Left lung (tissue), 4 donors: ENCODE measurements at regions not wholly inside any gene's neighbourhood (a gene's known extent, or its start where the extent isn't known, plus 50 kb on each side); places are given as distances from the start of the nearest gene placed in this dataset.
"Not testable (repeated sequence)": the region's sequence is repeated elsewhere in the genome, so short reads cannot be mapped to it uniquely, and the experiment has no call there.

Experiments used
- ATAC-seq: fragments of 200-7000 bp; cut with Tn5 transposase; one replicate; pipeline ENCODE4 v1.9.1; 2020; ENCODE audit warnings: moderate library complexity
- DNase-seq, 4 donors: peaks; one replicate each; pipeline ENCODE4 v3.0.0-alpha.2; 2013 to 2020
- H3K27ac ChIP-seq, 2 donors: fragments of 200-600 bp; sonication (generic) in 1 of 2; one replicate each; pipeline versions ENCODE4 v1.5.0 to v1.8.0; 2020 to 2021
- H3K27me3 ChIP-seq, 2 donors: fragments of 200-600 bp; sonication (generic) in 1 of 2; one replicate each; pipeline versions ENCODE4 v1.5.0 to v1.8.0; 2020 to 2021
- H3K36me3 ChIP-seq, 2 donors: fragments of 200-600 bp; sonication (generic) in 1 of 2; one replicate each; pipeline versions ENCODE4 v1.5.0 to v1.8.0; 2020 to 2021
- H3K4me1 ChIP-seq, 2 donors: fragments of 200-600 bp; one replicate each; pipeline ENCODE4 v1.8.0; 2021
- H3K4me3 ChIP-seq, 2 donors: fragments of 200-600 bp; sonication (generic) in 1 of 2; one replicate each; pipeline versions ENCODE4 v1.5.0 to v1.8.0; 2020 to 2021; ENCODE audit warnings: mild to moderate bottlenecking in 1 of 2
- H3K9me3 ChIP-seq, 2 donors: fragments of 200-600 bp; sonication (generic) in 1 of 2; one replicate each; pipeline versions ENCODE4 v1.5.0 to v1.8.0; 2020 to 2021
- intact Hi-C, 2 donors: fragments of 100-400 bp; cut with DNase I; formaldehyde crosslinking; loops; one replicate each; pipeline versions ENCODE4 v1.11.2 to v1.14.2; 2022
- TF ChIP-seq, protein P1 (sequence below), 2 donors: fragments of 200-600 bp; sonication (generic) in 1 of 2; IDR thresholded peaks; one replicate each; pipeline versions ENCODE4 v1.5.0 to v1.8.0; 2021; ENCODE audit warnings: antibody characterized with exemption in 2 of 2
- donor health status: DM: no; HTN: yes; CAD: no.
- donor health status: DM: no; HTN: no; CAD: no.

DNA sequence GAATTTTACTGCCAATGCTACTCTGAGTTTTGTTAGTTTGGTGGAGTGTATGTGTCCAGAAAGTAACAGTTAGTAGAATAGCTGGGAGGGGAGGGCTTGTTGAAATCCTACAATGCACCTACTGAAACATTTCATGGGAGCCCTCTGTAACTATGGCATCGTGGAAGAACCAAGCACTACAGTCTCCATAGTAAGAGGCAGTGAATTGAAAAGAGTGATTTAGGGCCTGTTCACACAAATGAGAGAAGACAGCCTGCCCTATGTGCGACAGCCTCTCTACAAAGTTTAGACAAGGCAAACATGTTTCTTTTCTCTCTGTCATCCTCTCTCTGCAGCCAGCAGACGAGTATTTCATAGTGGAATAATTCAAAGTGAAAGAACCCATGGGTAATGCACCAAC, 676.6 kb downstream of the BRINP1 start:
- Histone ChIP-seq H3K4me1 (no peaks in the 10 kb centered on the region), H3K36me3 (no peaks in the 10 kb centered on the region), H3K9me3 (no peaks in the 10 kb centered on the region), H3K27me3 (no peaks in the 10 kb centered on the region), H3K27ac (no peak overlapping the region), H3K4me3 (no peak overlapping the region)
- ATAC-seq, result no peak
- intact Hi-C loops, result no loop called here
- no peak for DNase-seq
- TF ChIP-seq, protein P1, sequence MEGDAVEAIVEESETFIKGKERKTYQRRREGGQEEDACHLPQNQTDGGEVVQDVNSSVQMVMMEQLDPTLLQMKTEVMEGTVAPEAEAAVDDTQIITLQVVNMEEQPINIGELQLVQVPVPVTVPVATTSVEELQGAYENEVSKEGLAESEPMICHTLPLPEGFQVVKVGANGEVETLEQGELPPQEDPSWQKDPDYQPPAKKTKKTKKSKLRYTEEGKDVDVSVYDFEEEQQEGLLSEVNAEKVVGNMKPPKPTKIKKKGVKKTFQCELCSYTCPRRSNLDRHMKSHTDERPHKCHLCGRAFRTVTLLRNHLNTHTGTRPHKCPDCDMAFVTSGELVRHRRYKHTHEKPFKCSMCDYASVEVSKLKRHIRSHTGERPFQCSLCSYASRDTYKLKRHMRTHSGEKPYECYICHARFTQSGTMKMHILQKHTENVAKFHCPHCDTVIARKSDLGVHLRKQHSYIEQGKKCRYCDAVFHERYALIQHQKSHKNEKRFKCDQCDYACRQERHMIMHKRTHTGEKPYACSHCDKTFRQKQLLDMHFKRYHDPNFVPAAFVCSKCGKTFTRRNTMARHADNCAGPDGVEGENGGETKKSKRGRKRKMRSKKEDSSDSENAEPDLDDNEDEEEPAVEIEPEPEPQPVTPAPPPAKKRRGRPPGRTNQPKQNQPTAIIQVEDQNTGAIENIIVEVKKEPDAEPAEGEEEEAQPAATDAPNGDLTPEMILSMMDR (IDR thresholded peaks at IDR 0.05), result no peak

DNA sequence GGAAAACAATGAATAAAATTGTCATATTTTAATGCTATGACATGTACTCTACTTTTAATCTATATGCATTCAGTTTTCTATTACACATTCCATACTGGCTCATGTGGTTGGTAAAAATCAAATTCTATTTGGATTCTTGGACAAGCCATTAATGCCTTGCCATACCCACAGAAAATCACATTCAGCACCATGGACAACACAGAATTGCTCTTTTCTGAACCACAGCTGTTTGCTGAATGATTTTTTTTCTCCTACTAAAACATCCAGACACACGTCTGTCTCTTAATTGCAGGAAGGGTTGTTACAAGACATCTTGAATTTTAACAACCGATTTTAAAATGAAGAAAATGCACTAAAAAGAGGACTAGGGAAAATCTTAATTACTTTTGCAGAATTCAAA, 675.6 kb downstream of the BRINP1 start:
- H3K4me1 ChIP-seq, result no peaks in the 10 kb centered on the region
- no peak overlapping the region for H3K4me3 ChIP-seq
- no peak overlapping the region for H3K27ac ChIP-seq
- TF ChIP-seq, protein P1 (IDR thresholded peaks at IDR 0.05), result no peak
- ATAC-seq (no peak), DNase-seq (no peak)
- no peaks in the 10 kb centered on the region for H3K36me3 ChIP-seq
- H3K27me3 ChIP-seq, result no peaks in the 10 kb centered on the region
- no peaks in the 10 kb centered on the region for H3K9me3 ChIP-seq
- intact Hi-C loops, result no loop called here

DNA sequence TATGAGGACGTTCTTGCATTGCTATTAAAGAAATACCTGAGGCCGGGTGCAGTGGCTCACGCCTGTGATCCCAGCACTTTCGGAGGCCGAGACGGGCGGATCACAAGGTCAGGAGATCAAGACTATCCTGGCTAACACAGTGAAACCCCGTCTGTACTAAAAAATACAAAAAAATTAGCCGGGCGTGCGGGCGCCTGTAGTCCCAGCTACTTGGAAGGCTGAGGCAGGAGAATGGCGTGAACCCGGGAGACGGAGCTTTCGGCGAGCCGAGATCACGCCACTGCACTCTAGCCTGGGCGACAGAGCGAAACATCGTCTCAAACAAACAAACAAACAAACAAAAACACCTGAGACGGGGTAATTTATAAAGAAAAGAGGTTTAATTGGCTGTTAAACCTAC, 674.0 kb downstream of the BRINP1 start:
- intact Hi-C loops, ATAC-seq, H3K4me3 ChIP-seq, H3K36me3 ChIP-seq, H3K4me1 ChIP-seq, H3K9me3 ChIP-seq, H3K27ac ChIP-seq, H3K27me3 ChIP-seq: not testable (repeated sequence)
- DNase-seq, result peak in 1 of 4 donors; percentile 51

DNA sequence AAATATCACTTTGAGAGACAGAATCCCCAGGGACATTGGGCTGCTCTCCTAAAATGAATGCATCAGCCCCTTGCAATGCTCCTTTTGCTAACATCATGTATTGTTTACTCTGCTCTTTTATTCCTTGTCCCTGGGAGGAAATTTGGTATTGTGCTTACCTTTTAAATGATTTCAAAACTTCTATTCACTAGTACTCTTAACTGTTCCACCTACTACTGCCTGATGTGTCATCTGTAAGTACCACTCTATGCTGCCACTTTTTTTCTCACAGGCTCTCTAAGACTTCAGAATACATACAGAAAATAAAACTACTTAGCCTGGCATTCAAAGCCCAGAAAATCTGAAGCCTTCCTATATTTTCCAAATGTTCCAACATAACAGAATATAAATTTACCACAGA, 667.2 kb downstream of the BRINP1 start:
- Histone ChIP-seq H3K27ac (no peak overlapping the region), H3K4me3 (no peak overlapping the region), H3K36me3 (no peaks in the 10 kb centered on the region), H3K27me3 (no peaks in the 10 kb centered on the region), H3K4me1 (no peaks in the 10 kb centered on the region), H3K9me3 (no peaks in the 10 kb centered on the region)
- ATAC-seq (peak; percentile 88), DNase-seq (no peak)
- intact Hi-C loops, result no loop called here
- TF ChIP-seq, protein P1 (IDR thresholded peaks at IDR 0.05), result no peak

DNA sequence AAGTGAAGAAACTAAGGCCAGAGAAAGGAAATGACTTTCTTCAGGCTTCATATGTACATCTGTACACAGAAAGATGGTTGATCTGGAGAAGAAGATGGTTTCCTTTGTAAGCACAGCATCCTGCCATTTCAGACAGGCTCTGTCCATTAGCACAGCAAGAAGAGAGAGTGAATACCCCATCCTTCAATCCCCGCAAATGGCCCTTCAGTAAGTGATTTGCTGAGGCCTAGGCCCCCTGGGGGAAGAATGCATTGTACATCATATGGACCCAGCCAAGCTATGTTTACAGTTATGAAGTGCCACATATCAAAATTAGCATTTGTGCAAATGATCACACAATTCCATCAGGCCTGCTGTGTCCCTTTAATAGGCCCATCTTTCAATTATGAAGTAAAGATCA, 657.4 kb downstream of the BRINP1 start:
- no peak for ATAC-seq
- Histone ChIP-seq H3K4me3 (no peak overlapping the region), H3K36me3 (no peaks in the 10 kb centered on the region), H3K9me3 (no peaks in the 10 kb centered on the region), H3K27me3 (no peaks in the 10 kb centered on the region), H3K4me1 (no peaks in the 10 kb centered on the region), H3K27ac (no peak overlapping the region)
- TF ChIP-seq, protein P1 (IDR thresholded peaks at IDR 0.05), result no peak
- intact Hi-C loops, result no loop called here
- DNase-seq, result no peak

DNA sequence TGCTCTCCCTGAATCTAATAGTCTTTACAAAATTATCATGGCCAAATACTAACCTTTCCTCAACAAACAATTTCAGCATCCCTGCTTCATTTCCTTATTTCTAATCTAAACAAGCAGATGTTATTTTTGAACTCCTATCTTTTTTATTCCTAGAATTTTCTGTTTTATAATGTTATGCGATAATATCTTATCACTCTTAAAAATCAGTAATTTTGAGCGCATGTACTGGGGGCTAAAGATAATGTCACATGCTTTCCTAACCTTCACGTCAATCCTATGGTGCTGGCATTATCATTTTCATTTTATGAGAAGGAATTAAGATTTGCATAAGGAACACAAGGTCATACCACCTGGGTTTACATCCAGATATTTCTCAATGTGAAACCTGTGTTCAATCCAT, 648.0 kb downstream of the BRINP1 start:
- TF ChIP-seq, protein P1 (IDR thresholded peaks at IDR 0.05), result no peak
- Histone ChIP-seq H3K4me1 (no peaks in the 10 kb centered on the region), H3K4me3 (no peak overlapping the region), H3K27ac (no peak overlapping the region), H3K27me3 (no peaks in the 10 kb centered on the region), H3K36me3 (no peaks in the 10 kb centered on the region), H3K9me3 (peaks cover 0 to 5% of the 10 kb centered on the region in 2 donors)
- intact Hi-C loops, result no loop called here
- DNase-seq (no peak), ATAC-seq (no peak)
